Activated naive CD4-positive, alpha-beta T cell treated with anti-CD3 and anti-CD28 coated beads, Interleukin-2, amount 50 U/mL, for 72 hours (primary cell): ENCODE measurements at regions not wholly inside any gene's neighbourhood (a gene's known extent, or its start where the extent isn't known, plus 50 kb on each side); places are given as distances from the start of the nearest gene placed in this dataset.

Source experiments
- ATAC-seq, 2 donors: fragments of 150-1000 bp; cut with Tn5 transposase; 2 replicates each; pipeline ENCODE4 v1.10.0; 2021; ENCODE audit warnings: mild to moderate bottlenecking in 2 of 2, moderate library complexity in 2 of 2
- DNase-seq, 2 donors: peaks; one replicate each; pipeline ENCODE4 v3.0.0; 2021 to 2022; ENCODE audit warnings: low spot score in 2 of 2
- H3K27ac Mint-ChIP-seq, 2 donors: one replicate each; pipeline ENCODE4 v1.8.0; 2022; ENCODE audit warnings: mild to moderate bottlenecking in 2 of 2, mixed read lengths in 2 of 2
- H3K36me3 Mint-ChIP-seq, 2 donors: one replicate each; pipeline ENCODE4 v1.8.0; 2022; ENCODE audit warnings: mixed read lengths in 2 of 2
- H3K9me3 Mint-ChIP-seq, 2 donors: one replicate each; pipeline ENCODE4 v1.8.0; 2022; ENCODE audit warnings: mixed read lengths in 2 of 2

DNA sequence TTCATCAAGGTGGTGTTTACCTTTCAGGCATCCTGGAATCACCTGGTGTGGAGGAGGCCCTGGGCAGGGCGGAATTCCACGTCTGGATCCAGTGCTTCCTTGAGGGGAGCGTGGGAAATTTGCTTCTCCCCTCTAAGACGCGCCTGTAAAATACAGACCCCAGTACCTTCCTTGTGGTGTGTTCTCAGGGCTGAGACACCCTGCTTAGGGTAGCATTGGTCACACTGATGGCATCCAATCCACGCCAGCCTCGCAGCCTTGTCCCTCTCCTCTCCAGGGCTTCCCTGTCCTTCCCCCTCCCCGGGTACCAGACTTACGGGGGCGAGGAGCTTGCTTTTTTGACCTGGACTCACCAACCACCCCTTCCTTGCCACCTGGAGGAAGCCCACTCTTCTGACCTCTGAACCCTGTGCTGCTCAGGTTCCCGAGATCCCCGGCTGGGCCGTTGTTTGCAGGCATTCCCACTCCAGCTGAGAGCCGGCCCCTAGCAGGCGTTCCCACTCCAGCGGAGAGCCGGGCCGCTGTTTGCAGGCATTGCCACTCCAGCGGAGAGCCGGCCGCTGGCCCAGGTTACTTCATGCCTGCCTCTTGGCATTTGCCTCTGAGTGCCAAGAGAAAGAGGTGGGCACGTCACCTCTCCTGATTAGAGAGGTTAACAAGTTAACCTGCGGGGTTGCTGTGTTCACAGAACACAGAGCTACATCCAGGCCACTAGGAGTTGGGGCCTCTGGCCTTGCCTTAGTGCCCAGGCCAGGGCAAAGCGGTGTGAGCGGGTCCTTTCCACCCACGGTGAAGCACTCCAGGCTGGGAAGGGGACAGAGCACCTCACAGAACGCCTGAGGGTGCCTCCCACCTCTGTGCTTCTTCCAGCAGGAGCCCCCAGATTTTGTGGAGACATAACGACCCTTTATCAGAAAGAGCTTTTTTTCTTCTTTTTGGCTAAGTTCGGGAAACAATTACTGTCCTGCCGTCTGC lies 254.0 kb upstream of the PPP2R2D start:
- no peak for ATAC-seq
- peaks cover 4% of the 10 kb centered on the region in 2 donors for H3K9me3 Mint-ChIP-seq

GRCh38 chr10:131647789-131648188 lies 253.0 kb upstream of the PPP2R2D start:
- Mint-ChIP-seq H3K9me3 (no peaks in the 10 kb centered on the region), H3K27ac (no peak overlapping the region), H3K36me3 (no peaks in the 10 kb centered on the region)
- DNase-seq (no peak), ATAC-seq (no peak)

More for the DNA sequence above, 254.0 kb upstream of the PPP2R2D start:
- Mint-ChIP-seq H3K36me3 (no peaks in the 10 kb centered on the region), H3K27ac (no peak overlapping the region)
- DNase-seq: no peak

GRCh38 chr10:131648386-131649020 lies 252.3 kb upstream of the PPP2R2D start:
- no peak overlapping the region for H3K27ac Mint-ChIP-seq
- ATAC-seq: no peak

GRCh38 chr10:131649617-131650016 lies 251.2 kb upstream of the PPP2R2D start:
- ATAC-seq: no peak
- Mint-ChIP-seq H3K36me3 (no peaks in the 10 kb centered on the region), H3K27ac (no peak overlapping the region), H3K9me3 (no peaks in the 10 kb centered on the region)
- no peak for DNase-seq

More at GRCh38 chr10:131648386-131649020, 252.3 kb upstream of the PPP2R2D start:
- DNase-seq: no peak
- no peaks in the 10 kb centered on the region for H3K9me3 Mint-ChIP-seq
- H3K36me3 Mint-ChIP-seq: no peaks in the 10 kb centered on the region

GRCh38 chr10:131650169-131650705 lies 250.6 kb upstream of the PPP2R2D start:
- H3K9me3 Mint-ChIP-seq: no peaks in the 10 kb centered on the region
- H3K36me3 Mint-ChIP-seq: no peaks in the 10 kb centered on the region
- DNase-seq (no peak), ATAC-seq (no peak)
- H3K27ac Mint-ChIP-seq: no peak overlapping the region

- Mint-ChIP-seq H3K9me3 (no peaks in the 10 kb centered on the region), H3K27ac (no peak overlapping the region), H3K36me3 (no peaks in the 10 kb centered on the region)
- ATAC-seq: no peak
- DNase-seq: no peak
Observed at GRCh38 chr10:131650771-131651673, 249.8 kb upstream of the PPP2R2D start.

GRCh38 chr10:131651674-131652437 lies 249.0 kb upstream of the PPP2R2D start:
- ATAC-seq: no peak

GRCh38 chr10:131652438-131653139 lies 248.2 kb upstream of the PPP2R2D start:
- H3K27ac Mint-ChIP-seq: no peak overlapping the region
- no peaks in the 10 kb centered on the region for H3K36me3 Mint-ChIP-seq
- no peak for DNase-seq
- H3K9me3 Mint-ChIP-seq: no peaks in the 10 kb centered on the region
- ATAC-seq: no peak

More at GRCh38 chr10:131651674-131652437, 249.0 kb upstream of the PPP2R2D start:
- no peak for DNase-seq
- Mint-ChIP-seq H3K36me3 (no peaks in the 10 kb centered on the region), H3K9me3 (no peaks in the 10 kb centered on the region), H3K27ac (no peak overlapping the region)

DNA sequence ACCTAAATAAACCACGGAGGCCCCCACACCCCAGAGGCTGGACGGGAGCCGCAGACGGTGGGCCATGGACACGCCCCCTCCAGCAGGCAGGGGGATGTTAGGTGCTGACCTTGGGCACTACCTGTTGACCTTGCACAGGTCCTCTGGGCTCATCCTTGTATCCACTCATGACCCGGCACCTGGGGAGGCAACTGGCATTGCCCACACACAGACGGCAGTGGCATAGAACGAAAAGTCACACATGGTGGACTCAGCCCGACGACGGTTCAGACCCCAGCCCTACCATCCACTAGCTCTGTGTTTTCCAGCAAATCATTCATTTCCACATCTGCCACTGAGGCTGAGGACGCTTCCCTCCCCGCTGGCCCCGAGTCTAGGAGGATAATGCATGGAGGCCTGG lies 247.7 kb upstream of the PPP2R2D start:
- no peak for ATAC-seq
- Mint-ChIP-seq H3K36me3 (no peaks in the 10 kb centered on the region), H3K27ac (no peak overlapping the region), H3K9me3 (no peaks in the 10 kb centered on the region)
- no peak for DNase-seq

GRCh38 chr10:131653554-131654470 lies 247.0 kb upstream of the PPP2R2D start:
- Mint-ChIP-seq H3K36me3 (no peaks in the 10 kb centered on the region), H3K9me3 (no peaks in the 10 kb centered on the region), H3K27ac (no peak overlapping the region)
- ATAC-seq: no peak
- DNase-seq: no peak

- Mint-ChIP-seq H3K9me3 (no peaks in the 10 kb centered on the region), H3K36me3 (no peaks in the 10 kb centered on the region), H3K27ac (no peak overlapping the region)
- DNase-seq (no peak), ATAC-seq (no peak)
Observed at GRCh38 chr10:131654471-131655087, 246.2 kb upstream of the PPP2R2D start.

GRCh38 chr10:131655101-131655849 lies 245.5 kb upstream of the PPP2R2D start:
- ATAC-seq (no peak), DNase-seq (no peak)
- H3K36me3 Mint-ChIP-seq: no peaks in the 10 kb centered on the region
- H3K27ac Mint-ChIP-seq: no peak overlapping the region
- no peaks in the 10 kb centered on the region for H3K9me3 Mint-ChIP-seq

GRCh38 chr10:131656009-131656408 lies 244.8 kb upstream of the PPP2R2D start:
- Mint-ChIP-seq H3K9me3 (no peaks in the 10 kb centered on the region), H3K36me3 (no peaks in the 10 kb centered on the region), H3K27ac (peak overlapping the region in 1 of 2 donors; percentile 19)
- ATAC-seq (no peak), DNase-seq (no peak)
